ENCODE measurements at regions not wholly inside any gene's neighbourhood (a gene's known extent, or its start where the extent isn't known, plus 50 kb on each side); places are given as distances from the start of the nearest gene placed in this dataset.
"Not testable (repeated sequence)": the region's sequence is repeated elsewhere in the genome, so short reads cannot be mapped to it uniquely, and the experiment has no call there.

GRCh38 chr2:81050580-81051095 lies 746.1 kb upstream of the LRRTM1 start:
- DNase-seq, result no peak

- no peak for DNase-seq
Measured at GRCh38 chr2:81043681-81044080, 739.1 kb upstream of the LRRTM1 start.

- no peak for DNase-seq
Measured at GRCh38 chr2:81007104-81007503, 702.6 kb upstream of the LRRTM1 start.

- DNase-seq, result no peak
Measured at GRCh38 chr2:81002906-81003305, 698.4 kb upstream of the LRRTM1 start.

GRCh38 chr2:80987466-80987865 lies 682.9 kb upstream of the LRRTM1 start:
- no peak for DNase-seq

GRCh38 chr2:80969900-80970299 lies 665.3 kb upstream of the LRRTM1 start:
- DNase-seq, result no peak

GRCh38 chr2:80968450-80968849 lies 663.9 kb upstream of the LRRTM1 start:
- no peak for DNase-seq

- no peak for DNase-seq
Measured at GRCh38 chr2:80947601-80948130, 643.1 kb upstream of the LRRTM1 start.

GRCh38 chr2:80943487-80943886 lies 638.9 kb upstream of the LRRTM1 start:
- no peak for DNase-seq

GRCh38 chr2:80942766-80943165 lies 638.2 kb upstream of the LRRTM1 start:
- no peak for DNase-seq

GRCh38 chr2:80938463-80938862 lies 633.9 kb upstream of the LRRTM1 start:
- no peak for DNase-seq

- not testable (repeated sequence) for DNase-seq
Measured at GRCh38 chr2:80931820-80932219, 627.3 kb upstream of the LRRTM1 start.

GRCh38 chr2:80930777-80931176 lies 626.2 kb upstream of the LRRTM1 start:
- no peak for DNase-seq

- DNase-seq, result no peak
Measured at GRCh38 chr2:80926168-80926567, 621.6 kb upstream of the LRRTM1 start.

- DNase-seq, result no peak
Measured at GRCh38 chr2:80896576-80896975, 592.0 kb upstream of the LRRTM1 start.

GRCh38 chr2:80894486-80894885 lies 589.9 kb upstream of the LRRTM1 start:
- no peak for DNase-seq

- no peak for DNase-seq
Measured at GRCh38 chr2:80893711-80894110, 589.2 kb upstream of the LRRTM1 start.

GRCh38 chr2:80889009-80889408 lies 584.5 kb upstream of the LRRTM1 start:
- DNase-seq, result no peak

- DNase-seq, result no peak
Measured at GRCh38 chr2:80887841-80888378, 583.4 kb upstream of the LRRTM1 start.

GRCh38 chr2:80874374-80874773 lies 569.8 kb upstream of the LRRTM1 start:
- DNase-seq, result no peak

- no peak for DNase-seq
Measured at GRCh38 chr2:80869858-80870438, 565.4 kb upstream of the LRRTM1 start.

- no peak for DNase-seq
Measured at GRCh38 chr2:80863147-80863714, 558.7 kb upstream of the LRRTM1 start.

GRCh38 chr2:80858965-80859364 lies 554.4 kb upstream of the LRRTM1 start:
- no peak for DNase-seq

GRCh38 chr2:80856227-80856626 lies 551.7 kb upstream of the LRRTM1 start:
- DNase-seq, result no peak
